ENCODE measurements at regions not wholly inside any gene's neighbourhood (a gene's known extent, or its start where the extent isn't known, plus 50 kb on each side); places are given as distances from the start of the nearest gene placed in this dataset.

GRCh38 chr5:104789366-104789765, 1226.8 kb upstream of the NUDT12 start:
- WGBS = 20% methylated on average over 1 of the region's 1 CpG
- Histone ChIP-seq H3K36me3 (no peaks in the 10 kb centered on the region), H3K4me3 (no peak overlapping the region), H3K4me1 (replicated peaks) (no peaks in the 10 kb centered on the region), H3K27ac (no peak overlapping the region), H3K27me3 (replicated peaks; ENCODE audit: insufficient read depth) (no peaks in the 10 kb centered on the region), H3K9me3 (no peaks in the 10 kb centered on the region)
- DNase-seq (ENCODE audit: low spot score) = no peak
- TF ChIP-seq POLR2AphosphoS5 (IDR thresholded peaks at IDR 0.05) (no peak), POLR2A (IDR thresholded peaks at IDR 0.05) (no peak), CTCF (IDR thresholded peaks at IDR 0.05) (no peak)
- intact Hi-C loops (cut with DNase I) = no loop called here

- intact Hi-C loops (cut with DNase I) = no loop called here
- DNase-seq (ENCODE audit: low spot score) = no peak
- H3K36me3 ChIP-seq = no peaks in the 10 kb centered on the region
- H3K27ac ChIP-seq = no peak overlapping the region
- no peaks in the 10 kb centered on the region for H3K4me1 ChIP-seq (replicated peaks)
- no peaks in the 10 kb centered on the region for H3K9me3 ChIP-seq
- H3K27me3 ChIP-seq (replicated peaks; ENCODE audit: insufficient read depth) = no peaks in the 10 kb centered on the region
- H3K4me3 ChIP-seq = no peak overlapping the region
- WGBS = 98% methylated on average over 2 of the region's 2 CpGs
- TF ChIP-seq POLR2AphosphoS5 (IDR thresholded peaks at IDR 0.05) = no peak
- TF ChIP-seq POLR2A (IDR thresholded peaks at IDR 0.05) = no peak
- TF ChIP-seq CTCF (IDR thresholded peaks at IDR 0.05) = no peak
Observed at GRCh38 chr5:104785097-104785496, 1222.5 kb upstream of the NUDT12 start.

- no peaks in the 10 kb centered on the region for H3K27me3 ChIP-seq (replicated peaks; ENCODE audit: insufficient read depth)
- H3K36me3 ChIP-seq = no peaks in the 10 kb centered on the region
- intact Hi-C loops (cut with DNase I) = no loop called here
- TF ChIP-seq CTCF (IDR thresholded peaks at IDR 0.05) = no peak
- H3K4me1 ChIP-seq (replicated peaks) = no peaks in the 10 kb centered on the region
- WGBS = 96% methylated on average over 8 of the region's 8 CpGs
- no peaks in the 10 kb centered on the region for H3K9me3 ChIP-seq
- no peak overlapping the region for H3K4me3 ChIP-seq
- H3K27ac ChIP-seq = no peak overlapping the region
- DNase-seq (ENCODE audit: low spot score) = no peak
Observed at GRCh38 chr5:104774372-104774771, 1211.8 kb upstream of the NUDT12 start.

- WGBS = 95% methylated on average over 2 of the region's 2 CpGs
- no peaks in the 10 kb centered on the region for H3K36me3 ChIP-seq
- H3K9me3 ChIP-seq = no peaks in the 10 kb centered on the region
- no peak overlapping the region for H3K27ac ChIP-seq
- H3K4me1 ChIP-seq (replicated peaks) = no peaks in the 10 kb centered on the region
- TF ChIP-seq POLR2AphosphoS5 (IDR thresholded peaks at IDR 0.05) = no peak
- TF ChIP-seq POLR2A (IDR thresholded peaks at IDR 0.05) = no peak
- TF ChIP-seq CTCF (IDR thresholded peaks at IDR 0.05) = no peak
- no peak for DNase-seq (ENCODE audit: low spot score)
- no peak overlapping the region for H3K4me3 ChIP-seq
- no peaks in the 10 kb centered on the region for H3K27me3 ChIP-seq (replicated peaks; ENCODE audit: insufficient read depth)
- intact Hi-C loops (cut with DNase I) = no loop called here
Observed at GRCh38 chr5:104764197-104764596, 1201.6 kb upstream of the NUDT12 start.

GRCh38 chr5:104763216-104763615, 1200.6 kb upstream of the NUDT12 start:
- no peak overlapping the region for H3K4me3 ChIP-seq
- DNase-seq (ENCODE audit: low spot score) = no peak
- WGBS = 66% methylated on average over 1 of the region's 1 CpG
- no peaks in the 10 kb centered on the region for H3K36me3 ChIP-seq
- H3K9me3 ChIP-seq = no peaks in the 10 kb centered on the region
- no peak for TF ChIP-seq CTCF (IDR thresholded peaks at IDR 0.05)
- TF ChIP-seq POLR2A (IDR thresholded peaks at IDR 0.05) = no peak
- no peak for TF ChIP-seq POLR2AphosphoS5 (IDR thresholded peaks at IDR 0.05)
- H3K27me3 ChIP-seq (replicated peaks; ENCODE audit: insufficient read depth) = no peaks in the 10 kb centered on the region
- no peaks in the 10 kb centered on the region for H3K4me1 ChIP-seq (replicated peaks)
- intact Hi-C loops (cut with DNase I) = no loop called here
- H3K27ac ChIP-seq = no peak overlapping the region
